ENCODE measurements at regions not wholly inside any gene's neighbourhood (a gene's known extent, or its start where the extent isn't known, plus 50 kb on each side); places are given as distances from the start of the nearest gene placed in this dataset.

DNA sequence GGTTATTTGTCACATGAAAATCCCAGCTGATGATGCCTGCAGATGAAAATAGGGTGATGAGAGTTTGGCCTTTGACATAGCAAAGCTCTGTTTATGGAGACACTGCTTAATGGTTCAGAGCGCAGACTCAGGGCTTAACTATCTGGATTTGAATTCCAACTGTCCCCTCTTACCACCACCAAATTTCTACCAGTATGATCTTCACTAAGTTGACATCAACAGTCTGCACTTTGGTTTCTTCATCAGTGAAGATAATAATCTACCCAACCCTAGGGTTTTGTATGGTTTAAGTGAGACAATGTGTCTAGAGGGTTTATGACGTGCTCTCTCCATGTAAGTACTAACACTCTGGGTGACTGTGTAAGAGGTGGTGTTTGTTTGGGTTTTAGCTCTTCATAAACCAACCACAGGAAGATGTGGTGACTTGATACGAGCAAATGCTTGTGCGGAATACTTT lies 151.4 kb upstream of the TNFAIP3 start (continued):
- no peak for TF ChIP-seq HDAC2 (IDR thresholded peaks at IDR 0.05; ENCODE audit: borderline replicate concordance in 1 of 2, low read depth in 2 of 2, low read length in 2 of 2)
- TF ChIP-seq CTBP2 (IDR thresholded peaks at IDR 0.05; ENCODE audit: borderline replicate concordance, insufficient read depth, insufficient read length, low read length): no peak
- TF ChIP-seq EGR1 (IDR thresholded peaks at IDR 0.05; ENCODE audit: borderline replicate concordance, low read depth, low read length): no peak
- no peak for TF ChIP-seq CHD1 (IDR thresholded peaks at IDR 0.05; ENCODE audit: low read depth, low read length)

All from H1 (cell line).